ENCODE measurements at regions not wholly inside any gene's neighbourhood (a gene's known extent, or its start where the extent isn't known, plus 50 kb on each side); places are given as distances from the start of the nearest gene placed in this dataset.

GRCh38 chr1:56263908-56264307 lies 315.5 kb downstream of the PLPP3 start:
- ChIA-PET CTCF (no interaction called here), POLR2A (no interaction called here)
- Histone ChIP-seq H3K27ac (ENCODE audit: insufficient read depth in 1 of 2, low read depth in 1 of 2, low read length in 2 of 2, poor library complexity in 1 of 2, severe bottlenecking in 2 of 2) (no peak overlapping the region), H3K4me3 (ENCODE audit: control insufficient read depth in 1 of 7, extremely low read depth in 1 of 7, insufficient read depth in 4 of 7, low read depth in 2 of 7, low read length in 6 of 7) (no peak overlapping the region), H3K36me3 (ENCODE audit: control insufficient read depth in 4 of 4, insufficient read depth in 4 of 4, low read length in 3 of 4) (no peaks in the 10 kb centered on the region), H3K9me3 (ENCODE audit: control extremely low read depth in 1 of 5, control insufficient read depth in 4 of 5, insufficient read depth in 2 of 5, low read depth in 1 of 5, low read length in 4 of 5) (peaks cover 0 to 5% (median 0%) of the 10 kb centered on the region in 5 experiments), H3K27me3 (replicated peaks in 2 of 5; ENCODE audit: control insufficient read depth in 4 of 5, insufficient read depth in 5 of 5, low read length in 4 of 5) (no peaks in the 10 kb centered on the region), H3K4me1 (ENCODE audit: control extremely low read depth in 1 of 4, control insufficient read depth in 4 of 4, insufficient read depth in 4 of 4, low read length in 3 of 4) (no peaks in the 10 kb centered on the region)
- no CpG with 5 or more reads among the region's 3 CpGs for whole genome bisulfite sequencing (ENCODE audit: insufficient coverage)
- no peak for DNase-seq

GRCh38 chr1:56258371-56258770 lies 321.0 kb downstream of the PLPP3 start:
- ChIA-PET POLR2A (no interaction called here), CTCF (no interaction called here)
- Histone ChIP-seq H3K27me3 (replicated peaks in 2 of 5; ENCODE audit: control insufficient read depth in 4 of 5, insufficient read depth in 5 of 5, low read length in 4 of 5) (peaks cover 0 to 2% (median 0%) of the 10 kb centered on the region in 5 experiments), H3K4me3 (ENCODE audit: control insufficient read depth in 1 of 7, extremely low read depth in 1 of 7, insufficient read depth in 4 of 7, low read depth in 2 of 7, low read length in 6 of 7) (no peak overlapping the region), H3K4me1 (ENCODE audit: control extremely low read depth in 1 of 4, control insufficient read depth in 4 of 4, insufficient read depth in 4 of 4, low read length in 3 of 4) (no peaks in the 10 kb centered on the region), H3K9me3 (ENCODE audit: control extremely low read depth in 1 of 5, control insufficient read depth in 4 of 5, insufficient read depth in 2 of 5, low read depth in 1 of 5, low read length in 4 of 5) (peaks cover 0 to 5% (median 0%) of the 10 kb centered on the region in 5 experiments), H3K27ac (ENCODE audit: insufficient read depth in 1 of 2, low read depth in 1 of 2, low read length in 2 of 2, poor library complexity in 1 of 2, severe bottlenecking in 2 of 2) (no peak overlapping the region), H3K36me3 (ENCODE audit: control insufficient read depth in 4 of 4, insufficient read depth in 4 of 4, low read length in 3 of 4) (no peaks in the 10 kb centered on the region)
- DNase-seq, result no peak
- 98% methylated on average over 5 of the region's 5 CpGs for WGBS (ENCODE audit: insufficient coverage)

- DNase-seq, result no peak
- POLR2A ChIA-PET, result no interaction called here
- Histone ChIP-seq H3K4me3 (ENCODE audit: control insufficient read depth in 1 of 7, extremely low read depth in 1 of 7, insufficient read depth in 4 of 7, low read depth in 2 of 7, low read length in 6 of 7) (no peak overlapping the region), H3K9me3 (ENCODE audit: control extremely low read depth in 1 of 5, control insufficient read depth in 4 of 5, insufficient read depth in 2 of 5, low read depth in 1 of 5, low read length in 4 of 5) (peaks cover 0 to 5% (median 0%) of the 10 kb centered on the region in 5 experiments), H3K36me3 (ENCODE audit: control insufficient read depth in 4 of 4, insufficient read depth in 4 of 4, low read length in 3 of 4) (no peaks in the 10 kb centered on the region), H3K4me1 (ENCODE audit: control extremely low read depth in 1 of 4, control insufficient read depth in 4 of 4, insufficient read depth in 4 of 4, low read length in 3 of 4) (no peaks in the 10 kb centered on the region), H3K27me3 (replicated peaks in 2 of 5; ENCODE audit: control insufficient read depth in 4 of 5, insufficient read depth in 5 of 5, low read length in 4 of 5) (peaks cover 0 to 2% (median 0%) of the 10 kb centered on the region in 5 experiments), H3K27ac (ENCODE audit: insufficient read depth in 1 of 2, low read depth in 1 of 2, low read length in 2 of 2, poor library complexity in 1 of 2, severe bottlenecking in 2 of 2) (no peak overlapping the region)
- 88% methylated on average over 3 of the region's 5 CpGs for WGBS (ENCODE audit: insufficient coverage)
- CTCF ChIA-PET, result no interaction called here
Measured at GRCh38 chr1:56257726-56258125, 321.6 kb downstream of the PLPP3 start.

- POLR2A ChIA-PET, result no interaction called here
- Histone ChIP-seq H3K9me3 (ENCODE audit: control extremely low read depth in 1 of 5, control insufficient read depth in 4 of 5, insufficient read depth in 2 of 5, low read depth in 1 of 5, low read length in 4 of 5) (peaks cover 0 to 5% (median 0%) of the 10 kb centered on the region in 5 experiments), H3K27me3 (replicated peaks in 2 of 5; ENCODE audit: control insufficient read depth in 4 of 5, insufficient read depth in 5 of 5, low read length in 4 of 5) (peaks cover 0 to 2% (median 0%) of the 10 kb centered on the region in 5 experiments), H3K36me3 (ENCODE audit: control insufficient read depth in 4 of 4, insufficient read depth in 4 of 4, low read length in 3 of 4) (no peaks in the 10 kb centered on the region), H3K4me3 (ENCODE audit: control insufficient read depth in 1 of 7, extremely low read depth in 1 of 7, insufficient read depth in 4 of 7, low read depth in 2 of 7, low read length in 6 of 7) (no peak overlapping the region), H3K4me1 (ENCODE audit: control extremely low read depth in 1 of 4, control insufficient read depth in 4 of 4, insufficient read depth in 4 of 4, low read length in 3 of 4) (no peaks in the 10 kb centered on the region), H3K27ac (ENCODE audit: insufficient read depth in 1 of 2, low read depth in 1 of 2, low read length in 2 of 2, poor library complexity in 1 of 2, severe bottlenecking in 2 of 2) (no peak overlapping the region)
- no peak for DNase-seq
- 100% methylated on average over 1 of the region's 4 CpGs for WGBS (ENCODE audit: insufficient coverage)
- CTCF ChIA-PET, result no interaction called here
Measured at GRCh38 chr1:56256153-56257000, 323.0 kb downstream of the PLPP3 start.

GRCh38 chr1:56255516-56256152 lies 323.7 kb downstream of the PLPP3 start:
- WGBS (ENCODE audit: insufficient coverage), result 88% methylated on average over 5 of the region's 5 CpGs
- no peak overlapping the region for H3K27ac ChIP-seq (ENCODE audit: insufficient read depth in 1 of 2, low read depth in 1 of 2, low read length in 2 of 2, poor library complexity in 1 of 2, severe bottlenecking in 2 of 2)
- ChIA-PET CTCF (no interaction called here), POLR2A (no interaction called here)
- H3K4me3 ChIP-seq (ENCODE audit: control insufficient read depth in 1 of 7, extremely low read depth in 1 of 7, insufficient read depth in 4 of 7, low read depth in 2 of 7, low read length in 6 of 7), result no peak overlapping the region
- H3K9me3 ChIP-seq (ENCODE audit: control extremely low read depth in 1 of 5, control insufficient read depth in 4 of 5, insufficient read depth in 2 of 5, low read depth in 1 of 5, low read length in 4 of 5), result peaks cover 0 to 3% (median 0%) of the 10 kb centered on the region in 5 experiments
- H3K36me3 ChIP-seq (ENCODE audit: control insufficient read depth in 4 of 4, insufficient read depth in 4 of 4, low read length in 3 of 4), result no peaks in the 10 kb centered on the region
- no peak for DNase-seq
- H3K27me3 ChIP-seq (replicated peaks in 2 of 5; ENCODE audit: control insufficient read depth in 4 of 5, insufficient read depth in 5 of 5, low read length in 4 of 5), result peaks cover 0 to 5% (median 0%) of the 10 kb centered on the region in 5 experiments
- no peaks in the 10 kb centered on the region for H3K4me1 ChIP-seq (ENCODE audit: control extremely low read depth in 1 of 4, control insufficient read depth in 4 of 4, insufficient read depth in 4 of 4, low read length in 3 of 4)

GRCh38 chr1:56254130-56254529 lies 325.2 kb downstream of the PLPP3 start:
- no peak for DNase-seq
- H3K4me1 ChIP-seq (ENCODE audit: control extremely low read depth in 1 of 4, control insufficient read depth in 4 of 4, insufficient read depth in 4 of 4, low read length in 3 of 4), result peaks cover under 1 to 7% (median 5%) of the 10 kb centered on the region in 4 experiments
- peaks cover 0 to 5% (median 0%) of the 10 kb centered on the region in 5 experiments for H3K27me3 ChIP-seq (replicated peaks in 2 of 5; ENCODE audit: control insufficient read depth in 4 of 5, insufficient read depth in 5 of 5, low read length in 4 of 5)
- no peak overlapping the region for H3K4me3 ChIP-seq (ENCODE audit: control insufficient read depth in 1 of 7, extremely low read depth in 1 of 7, insufficient read depth in 4 of 7, low read depth in 2 of 7, low read length in 6 of 7)
- no peaks in the 10 kb centered on the region for H3K9me3 ChIP-seq (ENCODE audit: control extremely low read depth in 1 of 5, control insufficient read depth in 4 of 5, insufficient read depth in 2 of 5, low read depth in 1 of 5, low read length in 4 of 5)
- CTCF ChIA-PET, result no interaction called here
- WGBS (ENCODE audit: insufficient coverage), result 90% methylated on average over 2 of the region's 2 CpGs
- H3K27ac ChIP-seq (ENCODE audit: insufficient read depth in 1 of 2, low read depth in 1 of 2, low read length in 2 of 2, poor library complexity in 1 of 2, severe bottlenecking in 2 of 2), result no peak overlapping the region
- no peaks in the 10 kb centered on the region for H3K36me3 ChIP-seq (ENCODE audit: control insufficient read depth in 4 of 4, insufficient read depth in 4 of 4, low read length in 3 of 4)
- POLR2A ChIA-PET, result no interaction called here

GRCh38 chr1:56250809-56251208 lies 328.6 kb downstream of the PLPP3 start:
- ChIA-PET POLR2A (no interaction called here), CTCF (interaction anchor here (0.5 kb wide), 1 partner anchor 54 kb away, joined by 3 read pairs; no protein-coding TSS in a partner anchor)
- Histone ChIP-seq H3K9me3 (ENCODE audit: control extremely low read depth in 1 of 5, control insufficient read depth in 4 of 5, insufficient read depth in 2 of 5, low read depth in 1 of 5, low read length in 4 of 5) (no peaks in the 10 kb centered on the region), H3K4me3 (ENCODE audit: control insufficient read depth in 1 of 7, extremely low read depth in 1 of 7, insufficient read depth in 4 of 7, low read depth in 2 of 7, low read length in 6 of 7) (no peak overlapping the region), H3K27me3 (replicated peaks in 2 of 5; ENCODE audit: control insufficient read depth in 4 of 5, insufficient read depth in 5 of 5, low read length in 4 of 5) (peaks cover 0 to 3% (median 0%) of the 10 kb centered on the region in 5 experiments), H3K36me3 (ENCODE audit: control insufficient read depth in 4 of 4, insufficient read depth in 4 of 4, low read length in 3 of 4) (no peaks in the 10 kb centered on the region), H3K4me1 (ENCODE audit: control extremely low read depth in 1 of 4, control insufficient read depth in 4 of 4, insufficient read depth in 4 of 4, low read length in 3 of 4) (peaks cover 3 to 16% (median 10%) of the 10 kb centered on the region in 4 experiments), H3K27ac (ENCODE audit: insufficient read depth in 1 of 2, low read depth in 1 of 2, low read length in 2 of 2, poor library complexity in 1 of 2, severe bottlenecking in 2 of 2) (no peak overlapping the region)
- 100% methylated on average over 1 of the region's 1 CpG for WGBS (ENCODE audit: insufficient coverage)
- no peak for DNase-seq

Measured in common myeloid progenitor, CD34-positive (primary cell).